Ovary (tissue), 7 donors: ENCODE measurements at regions not wholly inside any gene's neighbourhood (a gene's known extent, or its start where the extent isn't known, plus 50 kb on each side); places are given as distances from the start of the nearest gene placed in this dataset.

Experiments
- DNase-seq, 5 donors: peaks; one replicate each; pipeline ENCODE4 v3.0.0-alpha.2; 2019 to 2020
- H3K27ac ChIP-seq, 2 donors: fragments of 200-600 bp; one replicate each; pipeline versions ENCODE4 v1.5.1 to v1.8.0; 2019 to 2022
- H3K27me3 ChIP-seq: fragments of 200-600 bp; one replicate; pipeline ENCODE4 v1.8.0; 2022
- H3K36me3 ChIP-seq: fragments of 200-600 bp; sonication (generic); one replicate; pipeline ENCODE4 v1.5.1; 2019
- H3K4me1 ChIP-seq: one replicate; pipeline ENCODE4 v1.8.1; 2013; ENCODE audit warnings: mild to moderate bottlenecking, moderate library complexity; ENCODE audit not compliant: insufficient read depth
- H3K4me3 ChIP-seq: fragments of 200-600 bp; sonication (generic); one replicate; pipeline ENCODE4 v1.5.1; 2017
- H3K9me3 ChIP-seq, 2 donors: fragments of 200-600 bp in 1 of 2; sonication (generic) in 1 of 2; one replicate each; pipeline versions ENCODE4 v1.5.1 to v1.8.1; 2013 to 2019; ENCODE audit warnings: mild to moderate bottlenecking in 1 of 2, moderate library complexity in 1 of 2
- EP300 ChIP-seq: sonication (generic); formaldehyde crosslinking; IDR thresholded peaks from one replicate; pipeline ENCODE4 v1.6.1; 2017; ENCODE audit warnings: antibody characterized with exemption
- POLR2A ChIP-seq: fragments of 450-650 bp; IDR thresholded peaks from one replicate; pipeline ENCODE4 v1.6.1; 2017; ENCODE audit warnings: antibody characterized with exemption, mild to moderate bottlenecking, moderate library complexity
- WGBS, 3 donors: extraction: QIAGEN DNeasy Blood & Tissue Kit in 1 of 3; methylation state at CpG; one replicate each; pipeline versions ENCODE4 v1.1.5 to v1.1.7; 2013 to 2017; 5-methylcytosine and 5-hydroxymethylcytosine counted together
- intact Hi-C, 4 donors: fragments of 100-400 bp; cut with DNase I; formaldehyde crosslinking; loops; one replicate each; pipeline versions ENCODE4 v1.11.0 to v1.15.1; 2022 to 2023
- TF ChIP-seq, protein P1 (sequence below), 3 donors: fragments of 450-650 bp in 2 of 3; fragments of 200-600 bp in 1 of 3; IDR thresholded peaks; one replicate each; pipeline versions ENCODE4 v1.5.1 to v1.8.0; 2016 to 2022; ENCODE audit warnings: antibody characterized with exemption in 3 of 3, mild to moderate bottlenecking in 1 of 3
- donor health status: DM: no; HTN: no; CAD: no; lungs with moderate emphysema.
- donor health status: DM: no; HTN: no; CAD: no.
- donor health status: Bipolar disorder and iron deficiency.
- donor health status: DM: no; HTN: no; CAD: no.
- donor health status: DM: yes; HTN: yes; CAD: no.

DNA sequence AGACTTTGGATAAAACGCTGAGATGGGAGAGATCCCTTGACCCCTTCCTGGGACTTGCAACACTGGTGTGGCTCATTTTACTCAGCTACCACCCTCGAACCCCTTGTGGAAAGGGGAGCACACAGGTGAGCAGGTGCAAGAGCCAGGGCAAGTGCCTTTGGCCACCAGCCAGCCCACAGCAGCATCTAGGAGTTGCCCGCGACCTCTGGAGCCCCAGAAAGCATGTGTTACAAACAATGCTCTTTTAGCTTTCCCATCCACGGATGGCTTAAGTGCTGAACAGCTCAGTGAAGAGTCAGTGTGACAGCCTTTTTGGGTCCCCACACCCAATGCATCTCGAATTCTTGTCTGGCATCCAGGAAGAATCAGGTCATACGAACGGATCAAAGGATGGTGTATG, 197.8 kb downstream of the MEMO1 start:
- H3K27ac ChIP-seq, result no peak overlapping the region
- no peaks in the 10 kb centered on the region for H3K36me3 ChIP-seq
- no peaks in the 10 kb centered on the region for H3K9me3 ChIP-seq
- H3K27me3 ChIP-seq, result no peaks in the 10 kb centered on the region
- H3K4me3 ChIP-seq, result no peak overlapping the region
- TF ChIP-seq POLR2A (no peak), EP300 (no peak)
- TF ChIP-seq, protein P1, sequence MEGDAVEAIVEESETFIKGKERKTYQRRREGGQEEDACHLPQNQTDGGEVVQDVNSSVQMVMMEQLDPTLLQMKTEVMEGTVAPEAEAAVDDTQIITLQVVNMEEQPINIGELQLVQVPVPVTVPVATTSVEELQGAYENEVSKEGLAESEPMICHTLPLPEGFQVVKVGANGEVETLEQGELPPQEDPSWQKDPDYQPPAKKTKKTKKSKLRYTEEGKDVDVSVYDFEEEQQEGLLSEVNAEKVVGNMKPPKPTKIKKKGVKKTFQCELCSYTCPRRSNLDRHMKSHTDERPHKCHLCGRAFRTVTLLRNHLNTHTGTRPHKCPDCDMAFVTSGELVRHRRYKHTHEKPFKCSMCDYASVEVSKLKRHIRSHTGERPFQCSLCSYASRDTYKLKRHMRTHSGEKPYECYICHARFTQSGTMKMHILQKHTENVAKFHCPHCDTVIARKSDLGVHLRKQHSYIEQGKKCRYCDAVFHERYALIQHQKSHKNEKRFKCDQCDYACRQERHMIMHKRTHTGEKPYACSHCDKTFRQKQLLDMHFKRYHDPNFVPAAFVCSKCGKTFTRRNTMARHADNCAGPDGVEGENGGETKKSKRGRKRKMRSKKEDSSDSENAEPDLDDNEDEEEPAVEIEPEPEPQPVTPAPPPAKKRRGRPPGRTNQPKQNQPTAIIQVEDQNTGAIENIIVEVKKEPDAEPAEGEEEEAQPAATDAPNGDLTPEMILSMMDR (IDR thresholded peaks at IDR 0.05), result no peak
- DNase-seq, result no peak
- WGBS, 3 donors, result 75 to 82% (median 77%) methylated on average over 8 of the region's 8 CpGs
- intact Hi-C loops, result no loop called here
- no peaks in the 10 kb centered on the region for H3K4me1 ChIP-seq

DNA sequence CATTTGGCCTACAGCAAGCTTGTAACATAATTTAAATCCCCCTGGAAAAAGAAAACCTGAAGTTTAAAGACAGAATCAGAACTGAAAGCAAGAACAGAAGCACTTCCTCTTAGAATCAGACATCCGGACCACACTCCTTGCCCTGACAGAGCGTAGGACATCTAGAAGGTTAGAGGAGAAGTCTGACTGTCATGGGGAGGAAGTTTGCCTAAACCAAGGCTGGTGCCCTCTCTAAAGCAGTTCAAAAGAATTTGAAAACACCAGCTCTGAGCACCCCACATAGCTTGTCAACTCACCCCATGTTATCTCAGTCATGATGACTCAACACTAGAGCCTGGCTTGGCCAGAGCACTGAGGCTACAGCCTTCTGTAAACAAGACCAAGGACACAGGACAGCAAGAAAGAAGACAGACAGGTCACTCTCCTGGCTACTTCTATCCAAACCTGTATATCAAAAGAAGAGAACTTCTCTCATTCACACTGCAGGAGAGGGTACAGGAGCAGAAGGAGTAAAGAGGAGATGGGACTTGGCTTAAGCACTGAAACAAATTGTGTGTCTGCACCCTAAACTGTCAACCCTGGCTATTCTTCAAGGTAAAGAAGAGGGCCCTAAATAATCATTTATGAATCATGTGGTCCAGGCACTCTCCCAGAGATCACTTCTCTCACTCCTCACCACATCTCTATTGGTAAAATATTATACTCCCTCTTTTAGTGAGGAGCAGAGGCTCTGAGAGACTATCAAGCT, 198.6 kb downstream of the MEMO1 start:
- Histone ChIP-seq H3K4me1 (no peaks in the 10 kb centered on the region), H3K36me3 (no peaks in the 10 kb centered on the region), H3K27ac (no peak overlapping the region), H3K9me3 (no peaks in the 10 kb centered on the region), H3K4me3 (no peak overlapping the region), H3K27me3 (no peaks in the 10 kb centered on the region)
- no peak for DNase-seq
- intact Hi-C loops, result no loop called here
- TF ChIP-seq, protein P1 (IDR thresholded peaks at IDR 0.05), result no peak
- TF ChIP-seq EP300 (no peak), POLR2A (no peak)
- WGBS, 3 donors, result 59 to 64% (median 63%) methylated on average over 2 of the region's 2 CpGs

DNA sequence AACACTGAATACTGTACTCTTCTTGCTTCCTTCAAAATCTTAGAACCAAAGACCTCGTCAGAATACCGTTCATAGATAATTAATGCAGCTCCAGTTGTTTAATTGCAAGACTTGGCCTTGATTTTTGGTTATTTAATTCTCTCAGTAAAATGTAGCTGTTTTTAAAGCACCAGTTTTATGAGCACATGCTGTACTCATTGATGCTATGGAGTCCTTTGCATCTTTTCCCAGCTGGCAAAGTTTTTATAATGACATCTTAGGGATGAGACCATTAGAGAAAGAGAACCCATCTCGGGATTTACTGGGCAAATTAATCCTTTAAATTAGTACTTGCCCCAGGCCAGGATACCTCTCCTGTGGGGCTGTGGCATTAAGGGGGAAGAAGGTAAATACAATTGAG, 199.3 kb downstream of the MEMO1 start:
- H3K27me3 ChIP-seq, result no peaks in the 10 kb centered on the region
- 39 to 56% (median 53%) methylated on average over 3 of the region's 3 CpGs for WGBS, 3 donors
- H3K9me3 ChIP-seq, result no peaks in the 10 kb centered on the region
- intact Hi-C loops, result no loop called here
- H3K4me3 ChIP-seq, result no peak overlapping the region
- no peak for DNase-seq
- TF ChIP-seq EP300 (no peak), POLR2A (no peak)
- TF ChIP-seq, protein P1 (IDR thresholded peaks at IDR 0.05), result no peak
- no peaks in the 10 kb centered on the region for H3K4me1 ChIP-seq
- H3K36me3 ChIP-seq, result no peaks in the 10 kb centered on the region
- no peak overlapping the region for H3K27ac ChIP-seq

DNA sequence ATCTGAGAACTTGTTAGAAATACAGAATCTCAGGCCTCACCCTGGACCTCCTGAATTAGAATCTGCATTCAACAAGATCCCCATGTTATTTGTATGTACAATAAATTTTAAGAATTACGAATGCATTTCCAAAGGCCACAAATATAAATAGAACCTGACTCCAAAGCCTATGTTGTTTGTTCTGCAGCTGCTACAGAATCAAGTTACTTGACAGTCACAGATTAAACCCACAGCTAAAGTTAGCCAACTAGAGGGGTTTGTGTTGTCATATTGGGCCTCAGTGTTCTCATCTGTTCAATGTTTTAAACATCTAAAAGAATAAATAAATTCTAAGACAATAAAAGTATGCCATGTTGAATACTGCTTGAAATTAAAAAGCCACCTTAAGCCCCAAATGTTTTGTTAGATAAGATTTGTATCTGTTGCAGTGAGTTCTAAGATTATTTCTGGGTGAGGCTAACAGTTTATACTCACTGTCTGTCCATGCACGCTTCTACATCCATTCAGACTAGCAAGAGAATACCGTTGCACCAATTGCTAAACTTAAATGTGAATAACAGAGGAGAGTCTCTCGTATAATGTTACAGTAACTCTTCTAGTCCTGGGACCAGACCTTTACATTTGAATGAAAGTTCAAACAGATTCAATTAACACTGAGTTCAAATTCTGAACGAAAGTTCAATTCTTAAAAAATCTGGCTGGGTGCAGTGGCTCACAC, 200.4 kb downstream of the MEMO1 start:
- 56 to 58% (median 57%) methylated on average over 5 of the region's 5 CpGs for WGBS, 3 donors
- H3K36me3 ChIP-seq, result no peaks in the 10 kb centered on the region
- no peaks in the 10 kb centered on the region for H3K27me3 ChIP-seq
- intact Hi-C loops, result no loop called here
- H3K4me3 ChIP-seq, result no peak overlapping the region
- no peaks in the 10 kb centered on the region for H3K9me3 ChIP-seq
- H3K27ac ChIP-seq, result no peak overlapping the region
- TF ChIP-seq POLR2A (no peak), EP300 (no peak)
- TF ChIP-seq, protein P1 (IDR thresholded peaks at IDR 0.05), result no peak
- DNase-seq, result no peak
- H3K4me1 ChIP-seq, result no peaks in the 10 kb centered on the region
